ENCODE measurements at regions not wholly inside any gene's neighbourhood (a gene's known extent, or its start where the extent isn't known, plus 50 kb on each side); places are given as distances from the start of the nearest gene placed in this dataset.

GRCh38 chr14:85308531-85309300 lies 221.2 kb upstream of the FLRT2 start:
- no peak for DNase-seq (ENCODE audit: low read depth in 2 of 2)

DNA sequence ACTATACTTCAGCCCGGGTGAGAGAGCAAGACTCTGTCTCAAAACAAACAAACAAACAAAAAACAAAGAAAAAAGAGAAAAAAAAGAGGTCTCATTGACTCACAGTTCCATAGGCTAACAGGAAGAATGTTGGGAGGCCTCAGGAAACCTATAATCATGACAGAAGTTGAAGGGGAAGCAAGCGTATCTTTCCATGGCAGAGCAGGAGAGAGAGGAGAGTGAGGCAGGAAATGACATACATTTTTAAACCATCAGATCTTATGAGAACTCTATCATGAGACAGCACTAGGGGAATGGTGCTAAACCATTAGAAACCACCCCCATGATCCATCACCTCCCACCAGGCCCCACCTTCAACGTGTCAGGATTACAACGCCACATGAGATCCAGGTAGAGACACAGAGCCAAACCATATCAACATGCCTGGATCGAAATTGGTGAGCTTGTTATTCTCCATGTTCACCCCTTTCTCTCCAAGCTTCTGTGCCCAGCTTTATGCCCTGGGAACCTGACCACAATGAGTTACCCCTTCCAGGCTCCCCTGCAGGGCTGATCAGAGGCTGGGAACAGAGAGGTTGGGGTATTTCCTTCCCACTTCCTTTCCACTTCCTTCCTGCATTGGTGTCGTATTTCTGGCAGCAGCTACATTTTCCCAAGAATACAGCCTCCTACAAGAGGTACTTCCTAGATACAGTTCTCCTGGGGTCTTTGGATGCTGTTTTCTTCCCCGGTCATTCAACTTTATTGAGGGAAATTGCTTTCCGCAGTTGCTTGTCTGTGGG lies 219.3 kb upstream of the FLRT2 start:
- DNase-seq (ENCODE audit: low read depth in 2 of 2) = no peak

- DNase-seq (ENCODE audit: low read depth in 2 of 2) = no peak
Observed at GRCh38 chr14:85313560-85314207, 216.3 kb upstream of the FLRT2 start.

- no peak for DNase-seq (ENCODE audit: low read depth in 2 of 2)
Observed at GRCh38 chr14:85315290-85315689, 214.7 kb upstream of the FLRT2 start.

DNA sequence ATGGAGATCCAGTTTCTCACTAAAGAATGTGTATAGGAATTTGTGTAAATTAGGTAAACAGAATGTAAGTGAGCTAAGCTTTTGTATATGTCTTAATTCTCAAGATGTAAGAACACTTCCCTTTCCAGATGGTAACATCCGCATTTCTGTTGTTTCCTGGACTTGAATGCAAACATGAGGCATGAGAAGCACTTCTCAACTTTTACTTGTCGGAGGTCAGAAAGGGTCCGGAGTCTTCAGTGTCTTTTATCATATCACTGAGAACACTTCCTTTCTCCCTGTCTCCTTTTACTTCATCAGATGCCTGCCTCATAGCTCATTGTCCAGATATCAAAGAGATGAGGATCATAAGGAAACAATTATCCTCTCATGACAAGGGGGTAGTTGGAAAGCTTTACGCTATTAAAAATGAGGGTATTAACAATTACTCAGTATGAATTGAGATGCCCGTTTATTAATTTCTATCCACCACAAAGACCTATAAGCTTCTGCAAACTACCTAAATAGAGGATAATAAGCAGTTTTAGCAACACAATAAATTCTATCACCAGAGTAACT lies 214.1 kb upstream of the FLRT2 start:
- DNase-seq (ENCODE audit: low read depth in 2 of 2) = no peak

- DNase-seq (ENCODE audit: low read depth in 2 of 2) = no peak
Observed at GRCh38 chr14:85316701-85317410, 213.1 kb upstream of the FLRT2 start.

- DNase-seq (ENCODE audit: low read depth in 2 of 2) = no peak
Observed at GRCh38 chr14:85317491-85318021, 212.4 kb upstream of the FLRT2 start.

DNA sequence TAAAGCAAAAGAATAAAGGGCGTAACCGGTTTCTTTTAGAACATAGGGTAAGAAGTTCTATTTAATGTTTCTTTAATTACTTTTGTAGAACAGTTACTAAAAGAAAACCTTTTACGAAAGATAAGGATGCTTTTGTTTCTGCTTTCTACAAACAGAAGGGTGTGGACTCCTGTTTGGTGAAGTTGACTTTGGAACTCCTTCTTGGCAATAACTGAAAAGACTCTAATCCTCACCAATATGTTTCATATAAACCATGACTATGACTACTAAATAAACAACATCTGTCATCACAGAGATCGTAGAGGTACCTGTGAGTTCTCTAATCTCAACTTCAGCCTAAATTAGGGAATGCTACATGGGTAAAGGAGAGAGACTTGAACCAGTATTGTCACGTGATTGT lies 210.8 kb upstream of the FLRT2 start:
- DNase-seq (ENCODE audit: low read depth in 2 of 2) = no peak

DNA sequence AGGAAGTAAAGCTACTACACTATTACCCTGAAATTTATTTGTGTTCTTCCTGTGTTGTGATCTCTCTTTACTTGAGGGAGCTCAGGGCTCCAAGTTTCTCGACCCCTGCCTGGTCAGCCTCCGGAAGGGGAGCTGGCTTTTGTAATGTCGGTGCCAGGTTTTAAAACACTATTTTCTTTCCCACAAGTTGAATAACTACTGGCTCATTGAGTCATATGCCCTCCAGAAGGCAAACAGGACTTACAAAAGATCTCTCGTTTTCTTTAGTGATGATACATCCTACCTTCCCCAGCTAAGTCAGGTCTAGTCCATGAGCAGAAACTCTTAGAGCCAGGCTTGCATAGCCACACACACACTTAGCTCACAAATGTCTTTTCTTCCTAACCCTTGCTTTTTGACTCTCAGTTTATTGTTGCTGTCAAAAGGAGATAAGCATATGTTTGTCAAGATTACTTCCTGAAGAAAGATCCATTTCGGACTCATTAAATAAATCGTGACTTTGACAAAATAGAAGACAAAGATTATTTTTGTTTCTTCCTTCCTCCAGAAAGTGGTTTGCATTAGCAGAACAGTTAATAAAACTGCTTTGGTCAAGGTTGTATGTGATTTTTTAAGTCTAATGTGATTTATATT lies 209.8 kb upstream of the FLRT2 start:
- no peak for DNase-seq (ENCODE audit: low read depth in 2 of 2)

DNA sequence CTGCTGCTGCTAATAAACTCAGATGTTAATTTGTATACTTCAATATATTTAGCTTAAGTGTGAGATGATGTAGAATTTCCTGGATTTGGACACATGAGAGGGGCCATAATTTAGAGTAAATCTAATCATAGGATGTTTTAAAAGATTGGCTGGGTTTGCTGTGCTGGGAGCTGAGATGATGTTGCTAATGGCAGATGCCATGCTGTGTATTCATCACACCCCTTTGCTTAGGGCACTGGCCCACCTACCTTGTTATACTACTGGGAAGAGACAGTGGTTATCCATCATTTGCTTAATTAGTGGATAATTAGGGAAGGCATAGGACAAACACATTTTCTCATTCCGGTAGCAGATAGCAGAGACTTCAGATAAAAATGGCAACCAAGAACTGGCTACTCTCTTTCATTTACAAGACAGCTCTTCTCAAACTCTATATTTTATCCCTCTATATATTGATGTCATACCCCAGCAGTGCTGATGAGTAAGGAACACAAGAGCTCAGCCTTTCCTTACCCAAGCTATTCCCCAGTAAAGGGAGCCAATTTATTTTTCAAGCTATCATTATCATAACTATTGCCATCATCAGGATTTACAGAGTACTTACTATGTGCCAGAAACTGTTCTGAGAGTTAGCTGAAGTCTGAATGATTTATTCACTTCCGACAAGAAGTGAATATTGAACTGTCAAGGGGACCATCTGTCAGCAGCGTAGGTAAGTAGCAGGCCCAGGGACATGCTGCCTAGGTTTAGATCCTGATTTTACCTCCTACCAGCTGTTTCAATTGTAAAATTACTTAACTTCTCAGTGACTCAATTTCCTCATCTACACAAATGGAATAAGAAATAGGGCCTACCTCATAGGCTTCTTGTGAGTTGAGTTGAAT lies 204.6 kb upstream of the FLRT2 start:
- DNase-seq (ENCODE audit: low read depth in 2 of 2) = no peak

- DNase-seq (ENCODE audit: low read depth in 2 of 2) = no peak
Observed at GRCh38 chr14:85332401-85332800, 197.5 kb upstream of the FLRT2 start.

GRCh38 chr14:85333313-85333712 lies 196.6 kb upstream of the FLRT2 start:
- DNase-seq (ENCODE audit: low read depth in 2 of 2) = no peak

DNA sequence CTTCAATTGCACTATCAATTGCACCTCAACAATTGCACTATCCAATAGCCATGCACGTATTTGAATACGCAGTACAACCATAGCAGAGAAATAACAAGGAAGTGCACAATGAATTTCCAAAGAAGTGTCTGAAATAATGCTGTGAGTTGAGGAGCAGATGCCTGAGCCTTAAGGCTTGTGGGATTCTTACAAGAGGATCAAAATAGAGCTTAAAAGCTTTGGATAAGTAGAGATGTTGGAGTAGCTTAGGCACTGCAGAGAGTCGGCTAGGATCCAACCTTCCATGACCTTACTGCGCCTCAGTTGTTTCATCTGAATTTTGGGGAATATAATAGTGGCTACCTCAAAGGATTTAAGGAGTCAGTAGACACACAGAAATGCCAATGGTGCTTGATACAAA lies 196.1 kb upstream of the FLRT2 start:
- DNase-seq (ENCODE audit: low read depth in 2 of 2) = no peak

GRCh38 chr14:85334316-85334715 lies 195.6 kb upstream of the FLRT2 start:
- no peak for DNase-seq (ENCODE audit: low read depth in 2 of 2)

GRCh38 chr14:85336257-85336656 lies 193.7 kb upstream of the FLRT2 start:
- DNase-seq (ENCODE audit: low read depth in 2 of 2) = no peak

- no peak for DNase-seq (ENCODE audit: low read depth in 2 of 2)
Observed at GRCh38 chr14:85336817-85337216, 193.1 kb upstream of the FLRT2 start.

- DNase-seq (ENCODE audit: low read depth in 2 of 2) = no peak
Observed at GRCh38 chr14:85338895-85339294, 191.0 kb upstream of the FLRT2 start.

- DNase-seq (ENCODE audit: low read depth in 2 of 2) = no peak
Observed at GRCh38 chr14:85342858-85343607, 186.9 kb upstream of the FLRT2 start.

DNA sequence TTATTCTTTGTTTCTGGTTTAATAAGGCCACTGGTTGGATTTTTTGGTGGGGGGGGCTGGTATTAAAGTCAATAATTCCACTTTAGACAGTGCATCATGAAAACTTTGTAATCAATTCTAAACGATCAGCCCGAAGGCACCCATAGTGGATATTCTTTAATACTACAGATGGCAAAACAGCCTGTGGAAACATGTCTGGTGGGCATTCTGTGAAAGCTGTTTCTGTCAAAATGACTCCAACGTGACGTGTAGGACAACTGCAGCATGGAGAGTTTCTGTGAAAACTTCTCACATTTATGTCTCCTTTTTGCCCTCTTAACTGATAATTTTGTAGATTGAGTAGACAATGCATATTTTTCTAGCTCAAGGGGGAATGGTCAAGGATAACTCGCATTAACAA lies 185.8 kb upstream of the FLRT2 start:
- DNase-seq (ENCODE audit: low read depth in 2 of 2) = no peak
